Stimulated activated memory B cell treated with anti-CD40 and anti-IgM and Interleukin-4, amounts not matched to agents 10 μg/mL and 1 μg/mL and 100 μg/mL, for 72 hours (primary cell): ENCODE measurements at regions not wholly inside any gene's neighbourhood (a gene's known extent, or its start where the extent isn't known, plus 50 kb on each side); places are given as distances from the start of the nearest gene placed in this dataset.
A peak's percentile ranks its signal among the peaks of the same experiment; 100 is the strongest.
"Not testable (repeated sequence)": the region's sequence is repeated elsewhere in the genome, so short reads cannot be mapped to it uniquely, and the experiment has no call there.

Source experiments
- ATAC-seq: fragments of 150-1000 bp; cut with Tn5 transposase; 2 replicates; pipeline ENCODE4 v1.10.0; 2021
- H3K27ac Mint-ChIP-seq: one replicate; pipeline ENCODE4 v1.8.0; 2022; ENCODE audit warnings: mild to moderate bottlenecking, mixed read lengths
- H3K27me3 Mint-ChIP-seq: one replicate; pipeline ENCODE4 v1.8.0; 2022; ENCODE audit warnings: mixed read lengths
- H3K36me3 Mint-ChIP-seq: one replicate; pipeline ENCODE4 v1.8.0; 2022; ENCODE audit warnings: mixed read lengths
- H3K4me1 Mint-ChIP-seq: one replicate; pipeline ENCODE4 v1.8.0; 2022; ENCODE audit warnings: mixed read lengths
- H3K4me3 Mint-ChIP-seq: one replicate; pipeline ENCODE4 v1.8.0; 2022; ENCODE audit warnings: mild to moderate bottlenecking, moderate library complexity, mixed read lengths
- H3K9me3 Mint-ChIP-seq: one replicate; pipeline ENCODE4 v1.8.0; 2022; ENCODE audit warnings: mixed read lengths

DNA sequence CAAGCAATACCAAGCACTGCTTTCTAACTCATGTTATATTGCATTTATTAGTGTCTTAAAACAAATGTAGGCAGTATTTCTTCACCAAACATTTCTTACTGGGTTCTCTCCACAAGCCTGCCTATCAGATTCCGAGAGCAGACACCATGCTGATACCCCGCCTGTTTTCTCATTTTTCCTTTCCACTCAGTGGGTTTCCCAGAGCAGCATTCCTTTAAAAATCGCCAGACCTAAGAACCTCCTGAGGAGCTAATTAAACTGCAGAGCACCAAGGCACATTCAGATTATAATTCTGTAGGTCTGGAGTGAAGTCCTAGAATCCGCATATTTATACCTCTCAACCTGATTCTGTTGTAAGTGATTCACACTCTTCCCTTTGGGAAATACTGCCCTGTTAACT, 405.6 kb downstream of the TNS1 start:
- Mint-ChIP-seq H3K9me3 (no peaks in the 10 kb centered on the region), H3K27me3 (peaks cover 23% of the 10 kb centered on the region), H3K4me3 (no peak overlapping the region), H3K36me3 (no peaks in the 10 kb centered on the region), H3K27ac (no peak overlapping the region), H3K4me1 (peaks cover 5% of the 10 kb centered on the region)
- no peak for ATAC-seq

DNA sequence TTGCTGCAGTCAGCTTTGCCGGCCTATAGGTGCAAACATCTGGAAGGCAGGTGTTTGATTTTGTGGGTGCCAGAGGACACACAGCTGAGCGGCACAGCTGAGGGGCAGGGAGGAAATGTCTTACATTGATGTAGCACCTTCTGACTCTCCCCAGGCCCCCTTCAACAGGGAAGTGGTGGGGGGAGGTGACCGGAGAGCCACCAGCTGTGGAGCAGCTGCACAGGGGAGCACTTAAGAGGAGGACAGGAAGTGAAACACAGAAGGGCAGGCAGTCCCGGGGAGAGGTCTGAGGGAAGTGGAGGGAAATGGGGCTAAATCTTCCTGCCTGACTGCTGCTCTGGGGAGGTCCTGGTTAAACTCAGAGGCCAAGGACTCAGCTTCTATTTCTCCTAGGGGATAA, 409.1 kb downstream of the TNS1 start:
- H3K27ac Mint-ChIP-seq, result no peak overlapping the region
- H3K36me3 Mint-ChIP-seq, result no peaks in the 10 kb centered on the region
- H3K4me3 Mint-ChIP-seq, result no peak overlapping the region
- peak; percentile 61 for ATAC-seq
- H3K4me1 Mint-ChIP-seq, result peaks cover 5% of the 10 kb centered on the region
- H3K9me3 Mint-ChIP-seq, result no peaks in the 10 kb centered on the region
- peaks cover 23% of the 10 kb centered on the region for H3K27me3 Mint-ChIP-seq

DNA sequence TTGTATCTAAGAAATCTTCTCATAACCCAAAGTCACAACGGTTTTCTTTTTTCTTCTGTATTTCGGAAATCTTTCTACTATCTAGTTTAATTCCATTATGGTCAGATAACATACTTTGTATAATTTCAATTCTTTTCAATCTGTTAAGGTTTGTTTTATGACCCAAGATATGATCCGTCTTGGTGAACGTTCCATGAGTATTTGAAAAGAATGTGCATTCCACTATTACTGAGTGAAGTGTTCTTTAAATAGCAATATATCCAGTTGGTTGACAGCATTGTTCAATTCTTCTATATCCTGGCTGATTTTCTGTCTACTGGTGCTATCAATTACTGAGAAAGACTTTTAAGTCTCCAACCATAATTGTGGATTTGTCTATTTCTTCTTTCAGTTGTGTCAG, 414.5 kb downstream of the TNS1 start:
- ATAC-seq, result no peak

DNA sequence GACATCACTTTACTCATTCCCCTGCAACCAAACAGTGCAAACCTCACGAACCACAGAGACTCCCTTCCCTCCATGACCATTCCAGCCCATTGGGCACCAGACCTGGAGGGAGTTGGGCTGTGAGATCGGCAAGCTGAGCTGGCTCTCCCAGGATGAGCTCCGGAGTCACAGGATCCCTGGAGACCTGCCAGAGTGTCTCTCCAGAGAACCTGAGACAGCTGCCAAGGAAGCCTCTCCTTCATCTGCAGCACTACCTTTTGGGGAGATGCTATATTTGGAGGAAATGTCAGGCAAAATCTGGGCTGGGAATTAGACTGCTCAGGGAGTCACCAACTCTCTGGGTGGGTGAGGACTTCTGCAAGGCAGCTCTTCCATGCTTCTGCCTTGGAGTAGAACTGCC, 417.4 kb downstream of the TNS1 start:
- Mint-ChIP-seq H3K27ac (no peak overlapping the region), H3K4me1 (no peaks in the 10 kb centered on the region), H3K36me3 (no peaks in the 10 kb centered on the region), H3K4me3 (no peak overlapping the region), H3K9me3 (peaks cover 4% of the 10 kb centered on the region), H3K27me3 (no peaks in the 10 kb centered on the region)
- ATAC-seq, result no peak

More for the DNA sequence above, 414.5 kb downstream of the TNS1 start:
- Mint-ChIP-seq H3K4me3 (no peak overlapping the region), H3K9me3 (no peaks in the 10 kb centered on the region), H3K27me3 (no peaks in the 10 kb centered on the region), H3K36me3 (no peaks in the 10 kb centered on the region), H3K4me1 (no peaks in the 10 kb centered on the region), H3K27ac (no peak overlapping the region)

DNA sequence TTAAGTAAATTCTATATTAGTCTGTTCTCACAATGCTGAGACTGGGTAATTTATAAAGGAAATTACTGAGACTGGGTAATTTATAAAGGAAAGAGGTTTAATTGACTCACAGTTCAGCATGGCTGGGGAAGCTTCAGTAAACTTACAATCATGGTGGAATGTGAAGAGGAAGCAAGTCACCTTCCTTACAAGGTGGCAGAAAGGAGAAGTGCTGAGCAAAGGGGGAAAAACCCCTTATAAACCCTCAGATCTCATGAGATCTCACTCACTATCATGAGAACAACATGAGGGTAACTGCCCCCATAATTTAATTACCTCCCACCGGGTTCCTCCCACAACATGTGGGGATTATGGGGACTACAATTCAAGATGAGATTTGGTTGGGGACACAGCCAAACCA, 422.4 kb downstream of the TNS1 start:
- not testable (repeated sequence) for H3K9me3 Mint-ChIP-seq, H3K27ac Mint-ChIP-seq, H3K27me3 Mint-ChIP-seq, H3K36me3 Mint-ChIP-seq, H3K4me1 Mint-ChIP-seq, ATAC-seq, H3K4me3 Mint-ChIP-seq

DNA sequence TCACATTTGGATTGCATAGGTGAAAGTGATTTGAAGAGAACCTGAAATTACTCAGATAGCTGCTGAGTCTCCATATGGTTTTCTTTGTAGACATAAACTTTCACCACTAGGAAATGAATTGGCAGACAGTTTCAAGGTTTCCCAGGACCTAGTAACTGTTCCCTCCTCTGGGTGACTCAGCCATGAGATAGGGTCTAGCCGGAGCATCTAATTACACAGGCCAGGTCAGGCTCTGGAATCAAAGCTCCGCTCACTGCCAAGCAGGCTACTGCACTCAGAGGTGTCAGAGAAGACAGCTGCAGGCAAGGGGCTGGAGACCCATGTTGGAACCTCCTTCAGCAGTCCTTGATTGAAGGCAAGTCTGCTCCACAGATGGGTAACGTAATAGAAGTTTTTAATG, 429.2 kb downstream of the TNS1 start:
- no peak for ATAC-seq
- no peaks in the 10 kb centered on the region for H3K36me3 Mint-ChIP-seq
- peaks cover 6% of the 10 kb centered on the region for H3K9me3 Mint-ChIP-seq
- H3K27ac Mint-ChIP-seq, result no peak overlapping the region
- H3K4me3 Mint-ChIP-seq, result no peak overlapping the region
- H3K4me1 Mint-ChIP-seq, result no peaks in the 10 kb centered on the region
- no peaks in the 10 kb centered on the region for H3K27me3 Mint-ChIP-seq

DNA sequence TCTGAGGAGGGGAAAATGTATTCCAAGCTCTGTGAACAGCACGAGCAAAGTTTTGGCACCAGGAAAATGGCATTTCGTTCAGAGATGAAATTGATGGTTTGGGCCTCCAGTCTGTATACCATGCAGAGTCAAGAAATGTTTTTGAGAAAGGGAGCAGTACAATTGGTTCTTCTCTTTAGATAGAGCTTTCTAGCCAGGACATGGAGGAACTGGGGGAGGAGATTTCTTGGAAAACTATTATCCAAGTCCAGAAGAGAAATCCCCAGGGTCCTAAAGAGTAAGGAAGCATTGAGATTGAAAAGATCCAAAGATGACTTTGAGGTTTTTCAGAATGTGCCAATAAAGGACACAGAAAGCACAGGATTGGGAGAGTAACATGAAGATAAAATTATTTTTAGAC, 432.4 kb downstream of the TNS1 start:
- Mint-ChIP-seq H3K9me3 (peaks cover 5% of the 10 kb centered on the region), H3K36me3 (no peaks in the 10 kb centered on the region), H3K27ac (no peak overlapping the region), H3K4me1 (no peaks in the 10 kb centered on the region), H3K4me3 (no peak overlapping the region), H3K27me3 (no peaks in the 10 kb centered on the region)
- ATAC-seq, result no peak

DNA sequence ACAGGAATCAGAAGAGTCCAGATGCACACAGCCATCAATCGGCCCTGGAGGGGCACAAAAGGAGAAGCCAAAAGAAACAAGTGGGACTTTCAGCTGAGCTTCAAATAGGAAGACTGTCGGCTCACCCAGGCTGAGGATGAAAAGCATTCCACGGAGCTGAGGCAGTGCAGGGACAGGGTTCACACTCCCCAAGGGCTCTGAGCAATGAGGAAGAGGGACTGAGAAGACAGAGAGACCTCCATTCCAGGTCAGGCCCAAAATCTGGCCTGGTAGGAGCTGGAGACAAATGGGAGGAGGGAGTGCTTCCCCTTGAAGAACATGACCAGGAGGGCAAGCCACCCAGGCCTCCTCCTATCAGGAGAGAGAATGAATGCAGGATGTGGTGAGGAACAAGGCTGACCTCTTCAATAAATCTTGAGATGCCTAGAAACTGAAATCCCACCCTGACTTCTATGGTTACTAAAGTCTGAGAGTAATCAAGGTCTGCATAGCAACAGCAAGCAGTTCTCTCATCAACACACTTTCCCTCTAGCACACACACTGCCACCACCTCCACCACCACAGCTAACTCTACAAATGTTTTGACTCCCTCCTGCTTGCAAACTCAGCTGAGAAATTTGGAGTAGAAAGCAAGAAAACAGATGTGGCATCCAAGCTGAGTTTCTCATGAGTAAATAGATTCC, 434.4 kb downstream of the TNS1 start:
- H3K4me1 Mint-ChIP-seq, result no peaks in the 10 kb centered on the region
- no peaks in the 10 kb centered on the region for H3K27me3 Mint-ChIP-seq
- ATAC-seq, result no peak

DNA sequence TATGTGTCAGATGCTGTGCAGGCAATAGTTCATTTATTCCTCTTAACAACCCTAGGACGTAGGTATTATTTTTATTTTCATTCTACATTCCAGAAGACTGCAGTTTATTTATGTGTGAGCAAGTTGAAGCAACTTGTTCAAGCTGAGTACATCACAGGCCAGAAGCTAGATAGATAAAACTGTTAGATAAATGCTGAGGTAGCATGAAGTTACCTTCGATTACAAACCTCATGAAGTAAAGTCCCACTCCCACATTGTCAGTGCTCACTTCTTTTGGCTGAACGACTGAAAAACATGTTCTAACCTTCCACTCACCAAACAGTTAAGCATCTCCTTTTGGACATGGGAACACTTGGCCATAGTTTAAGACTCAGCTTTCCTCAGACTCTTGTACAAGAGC, 439.2 kb downstream of the TNS1 start:
- no peak overlapping the region for H3K4me3 Mint-ChIP-seq
- H3K4me1 Mint-ChIP-seq, result no peaks in the 10 kb centered on the region
- peaks cover 6% of the 10 kb centered on the region for H3K9me3 Mint-ChIP-seq

More for the DNA sequence above, 434.4 kb downstream of the TNS1 start:
- H3K4me3 Mint-ChIP-seq, result no peak overlapping the region
- H3K36me3 Mint-ChIP-seq, result no peaks in the 10 kb centered on the region
- H3K9me3 Mint-ChIP-seq, result no peaks in the 10 kb centered on the region
- no peak overlapping the region for H3K27ac Mint-ChIP-seq

DNA sequence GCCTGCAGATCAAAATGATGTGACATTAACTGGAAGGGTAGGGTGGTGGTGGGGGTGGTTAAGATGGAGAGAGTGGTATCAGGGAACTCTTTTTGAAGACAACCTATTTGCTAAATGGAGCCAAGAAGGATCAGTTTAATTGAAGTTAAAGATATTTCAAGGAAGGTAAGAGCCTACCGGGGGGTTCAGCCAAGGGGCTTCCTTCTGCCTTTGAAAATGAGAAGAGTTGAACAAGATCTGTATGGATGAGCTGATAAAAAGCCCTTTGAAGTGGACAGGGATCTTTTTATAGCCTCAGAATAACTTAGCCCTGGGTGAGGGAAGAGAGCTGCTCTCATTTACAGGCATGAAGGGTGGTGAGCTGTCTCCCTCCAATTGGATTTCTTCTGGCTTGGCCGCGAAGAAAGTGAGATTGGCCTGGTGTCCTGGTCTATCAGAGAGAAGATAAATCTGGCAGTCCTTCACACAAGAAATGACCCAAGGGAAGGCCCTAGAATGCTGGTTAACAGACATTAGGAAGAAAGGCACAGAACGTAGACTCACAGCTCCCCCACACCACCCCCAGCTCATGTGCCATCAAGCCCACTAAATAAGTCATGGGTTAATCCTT, 439.8 kb downstream of the TNS1 start:
- Mint-ChIP-seq H3K9me3 (peaks cover 6% of the 10 kb centered on the region), H3K4me1 (no peaks in the 10 kb centered on the region), H3K36me3 (peaks cover 8% of the 10 kb centered on the region), H3K27me3 (no peaks in the 10 kb centered on the region), H3K4me3 (no peak overlapping the region), H3K27ac (no peak overlapping the region)
- no peak for ATAC-seq

More for the DNA sequence above, 439.2 kb downstream of the TNS1 start:
- no peak overlapping the region for H3K27ac Mint-ChIP-seq
- no peak for ATAC-seq
- peaks cover 8% of the 10 kb centered on the region for H3K36me3 Mint-ChIP-seq
- H3K27me3 Mint-ChIP-seq, result no peaks in the 10 kb centered on the region

DNA sequence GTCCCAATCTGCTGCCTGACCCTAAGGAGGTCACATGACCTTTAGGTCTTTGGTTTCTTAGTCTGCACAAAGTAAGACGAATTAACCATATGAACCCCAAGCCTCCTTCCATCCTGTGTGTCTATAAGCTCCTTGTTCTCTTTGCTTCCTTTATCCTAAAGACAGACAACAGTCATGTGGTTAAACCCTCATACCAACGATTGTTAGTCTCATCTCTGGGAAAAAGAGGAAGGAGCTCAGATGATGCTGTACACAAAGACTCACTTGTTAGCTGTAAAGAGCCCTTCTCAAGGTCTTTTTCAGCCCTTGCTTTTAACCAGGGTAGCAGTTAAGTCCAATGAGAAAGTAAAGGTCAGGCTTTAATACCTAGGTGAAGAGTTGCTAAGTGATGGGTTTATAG, 443.7 kb downstream of the TNS1 start:
- Mint-ChIP-seq H3K27ac (no peak overlapping the region), H3K36me3 (peaks cover 8% of the 10 kb centered on the region), H3K9me3 (peaks cover 6% of the 10 kb centered on the region), H3K27me3 (no peaks in the 10 kb centered on the region), H3K4me1 (no peaks in the 10 kb centered on the region), H3K4me3 (no peak overlapping the region)
- no peak for ATAC-seq

DNA sequence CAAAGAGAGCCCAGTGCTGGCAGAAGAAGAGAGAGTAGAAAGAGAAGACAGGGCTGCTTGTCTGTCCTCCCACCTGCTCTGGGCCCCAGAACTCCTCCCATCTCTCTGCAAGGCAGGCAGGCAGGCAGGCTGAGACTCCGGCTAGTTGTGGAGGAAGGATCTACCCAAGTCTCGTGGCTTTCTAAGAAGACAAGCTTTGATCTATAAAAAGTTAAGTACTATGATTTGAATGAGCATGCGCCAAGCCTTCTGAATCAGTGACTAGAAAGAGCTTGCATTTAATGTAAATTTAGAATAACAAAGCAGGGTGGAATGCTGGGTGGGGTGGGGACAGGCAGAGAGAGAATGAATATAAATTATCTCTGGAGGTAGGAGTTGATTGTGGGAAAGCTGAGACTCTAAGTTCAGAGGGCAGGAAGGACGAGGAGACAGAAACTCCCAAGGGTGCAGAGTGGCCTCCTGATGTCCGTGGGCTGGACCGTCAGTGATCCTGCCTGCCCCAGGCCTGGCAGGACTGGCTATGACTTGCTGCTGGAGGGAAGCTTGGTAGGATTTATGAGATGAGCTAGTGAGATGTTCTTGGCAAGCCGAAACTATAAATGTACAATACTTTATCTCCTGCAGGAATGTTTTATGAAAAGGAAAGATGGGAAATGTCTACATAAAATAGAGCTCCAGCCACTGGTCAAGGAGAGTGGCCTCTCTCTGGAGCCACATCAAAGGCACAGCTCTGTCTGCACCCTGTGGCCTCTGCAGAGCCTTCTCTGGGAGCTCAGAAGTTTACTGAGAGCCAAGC, 447.5 kb downstream of the TNS1 start:
- no peaks in the 10 kb centered on the region for H3K36me3 Mint-ChIP-seq
- H3K9me3 Mint-ChIP-seq, result no peaks in the 10 kb centered on the region
- no peaks in the 10 kb centered on the region for H3K27me3 Mint-ChIP-seq
- no peaks in the 10 kb centered on the region for H3K4me1 Mint-ChIP-seq
- no peak overlapping the region for H3K27ac Mint-ChIP-seq
- ATAC-seq, result no peak
- H3K4me3 Mint-ChIP-seq, result no peak overlapping the region

DNA sequence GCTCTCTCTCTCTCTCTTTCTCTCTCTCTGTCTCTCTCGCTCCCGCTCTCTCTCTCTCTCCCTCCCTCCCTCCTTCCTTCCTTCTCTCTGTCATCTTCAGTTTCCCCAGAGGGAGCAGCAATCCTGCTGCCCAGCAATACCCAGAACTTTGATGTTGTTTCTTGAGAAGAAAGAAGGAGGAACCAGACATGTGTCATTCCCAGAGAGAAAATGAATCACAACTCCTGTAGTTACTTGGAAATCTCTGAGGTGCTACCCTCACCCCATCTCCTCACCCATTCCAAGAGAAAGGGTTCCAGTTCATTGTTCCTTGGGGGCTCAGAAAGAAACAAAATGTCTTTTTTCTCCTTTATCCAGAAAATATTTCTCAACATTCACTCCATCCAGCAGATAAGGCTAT, 449.1 kb downstream of the TNS1 start:
- H3K36me3 Mint-ChIP-seq, result no peaks in the 10 kb centered on the region
- no peak overlapping the region for H3K27ac Mint-ChIP-seq
- no peaks in the 10 kb centered on the region for H3K4me1 Mint-ChIP-seq
- no peak for ATAC-seq
- H3K4me3 Mint-ChIP-seq, result no peak overlapping the region
- no peaks in the 10 kb centered on the region for H3K27me3 Mint-ChIP-seq
- H3K9me3 Mint-ChIP-seq, result no peaks in the 10 kb centered on the region

DNA sequence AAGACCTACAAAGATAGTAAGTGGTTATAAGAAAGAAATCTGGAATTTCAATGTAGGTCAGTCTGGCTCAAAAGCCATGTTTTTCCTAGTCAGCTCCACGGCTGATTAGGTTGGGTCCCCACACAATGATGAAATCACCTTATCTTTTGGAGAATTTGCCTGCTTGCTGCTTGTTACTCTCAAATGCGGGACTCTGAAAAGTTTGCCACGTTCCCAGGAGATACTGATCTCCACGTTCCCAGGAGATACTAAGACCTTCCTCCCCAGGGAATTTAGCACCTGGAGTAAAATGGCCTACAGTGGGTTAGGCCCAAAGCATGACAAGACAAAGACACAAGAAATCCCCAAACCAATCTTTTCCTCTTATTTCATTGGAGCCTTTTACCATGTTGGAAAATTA, 449.6 kb downstream of the TNS1 start:
- no peaks in the 10 kb centered on the region for H3K9me3 Mint-ChIP-seq
- ATAC-seq, result no peak
- no peak overlapping the region for H3K27ac Mint-ChIP-seq
- no peak overlapping the region for H3K4me3 Mint-ChIP-seq
- H3K4me1 Mint-ChIP-seq, result no peaks in the 10 kb centered on the region
- H3K36me3 Mint-ChIP-seq, result no peaks in the 10 kb centered on the region
- H3K27me3 Mint-ChIP-seq, result no peaks in the 10 kb centered on the region

DNA sequence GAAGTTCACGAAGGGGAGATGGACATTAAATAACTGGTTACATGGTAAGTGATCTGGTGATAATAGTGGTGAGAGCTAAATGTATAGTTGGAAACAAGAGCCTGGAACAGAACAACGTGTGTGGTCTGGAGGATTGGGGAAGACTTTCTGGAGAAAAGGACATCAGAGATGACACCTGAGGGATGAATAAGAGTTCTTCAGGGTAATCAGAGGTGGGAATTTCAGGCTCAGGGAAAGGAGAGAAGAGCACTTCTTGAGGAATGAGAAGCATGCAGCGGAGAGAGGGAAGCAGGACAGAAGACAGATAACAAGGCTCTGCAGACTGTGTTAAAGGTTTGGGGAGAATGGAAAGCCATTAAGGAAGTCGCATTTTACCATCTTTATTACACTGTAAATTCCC, 450.7 kb downstream of the TNS1 start:
- no peak overlapping the region for H3K4me3 Mint-ChIP-seq
- H3K4me1 Mint-ChIP-seq, result no peaks in the 10 kb centered on the region
- H3K27ac Mint-ChIP-seq, result no peak overlapping the region

More for the DNA sequence above, 450.7 kb downstream of the TNS1 start:
- ATAC-seq, result no peak
- Mint-ChIP-seq H3K36me3 (no peaks in the 10 kb centered on the region), H3K9me3 (no peaks in the 10 kb centered on the region), H3K27me3 (no peaks in the 10 kb centered on the region)
